ENCODE measurements at regions not wholly inside any gene's neighbourhood (a gene's known extent, or its start where the extent isn't known, plus 50 kb on each side); places are given as distances from the start of the nearest gene placed in this dataset.

DNA sequence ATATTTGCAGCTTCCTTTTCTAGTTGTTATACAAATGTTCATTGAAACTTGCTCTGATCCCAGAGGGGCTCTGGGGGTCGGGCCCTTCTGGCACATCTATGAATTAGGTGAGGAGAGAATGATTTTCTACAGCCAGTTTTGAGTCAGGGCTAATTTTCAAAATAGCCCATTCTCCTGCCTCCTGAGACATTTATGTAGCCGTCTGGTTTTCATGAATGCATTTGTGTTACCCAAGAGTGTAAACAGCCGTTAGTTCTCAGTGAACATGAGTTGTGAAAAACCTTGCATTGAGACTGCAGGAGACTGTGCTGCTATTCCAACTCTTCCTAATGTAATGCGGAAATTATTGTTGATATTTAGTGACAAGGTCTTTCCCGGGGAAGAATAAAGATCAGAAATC, 122.5 kb downstream of the ICOS start:
- TF ChIP-seq MAZ (IDR thresholded peaks at IDR 0.05; ENCODE audit: borderline replicate concordance, low read depth, low read length), result no peak
- TF ChIP-seq BCL3 (IDR thresholded peaks at IDR 0.05), result no peak
- TF ChIP-seq CTCF (IDR thresholded peaks at IDR 0.05), result no peak
- TF ChIP-seq KDM5A (IDR thresholded peaks at IDR 0.05), result no peak
- no peak for TF ChIP-seq RCOR1 (IDR thresholded peaks at IDR 0.05; ENCODE audit: low read depth, low read length)
- TF ChIP-seq RFX5 (IDR thresholded peaks at IDR 0.05), result no peak
- TF ChIP-seq ZFP36 (IDR thresholded peaks at IDR 0.05; ENCODE audit: borderline replicate concordance, partially characterized antibody), result no peak
- no peak for TF ChIP-seq PBX3 (IDR thresholded peaks at IDR 0.05)
- TF ChIP-seq RNF2 (IDR thresholded peaks at IDR 0.05; ENCODE audit: borderline replicate concordance, low read depth), result no peak
- no peak for TF ChIP-seq HDAC2 (IDR thresholded peaks at IDR 0.05)
- TF ChIP-seq SMC3 (IDR thresholded peaks at IDR 0.05), result no peak
- TF ChIP-seq CBX2 (IDR thresholded peaks at IDR 0.05; ENCODE audit: borderline replicate concordance, low read depth), result no peak
- TF ChIP-seq MAFK (IDR thresholded peaks at IDR 0.05; ENCODE audit: partially characterized antibody), result no peak
